H1 (cell line): ENCODE measurements at regions not wholly inside any gene's neighbourhood (a gene's known extent, or its start where the extent isn't known, plus 50 kb on each side); places are given as distances from the start of the nearest gene placed in this dataset.

ENCODE experiments used
- BCL11A ChIP-seq, 2 experiments: IDR thresholded peaks; one replicate each; pipeline ENCODE4 v1.6.1; 2011; ENCODE audit warnings: low read depth in 2 of 2, low read length in 2 of 2, mild to moderate bottlenecking in 2 of 2
- CEBPB ChIP-seq: IDR thresholded peaks from 2 replicates; pipeline ENCODE4 v1.6.1; 2012; ENCODE audit warnings: low read depth, low read length
- CREB1 ChIP-seq: IDR thresholded peaks from 2 replicates; pipeline ENCODE4 v1.6.1; 2012; ENCODE audit warnings: inconsistent platforms
- GABPA ChIP-seq: IDR thresholded peaks from 2 replicates; pipeline ENCODE4 v1.6.1; 2011; ENCODE audit warnings: mild to moderate bottlenecking, low read length, moderate library complexity, borderline replicate concordance; ENCODE audit not compliant: insufficient read depth
- KDM5A ChIP-seq: fragments of 200-600 bp; IDR thresholded peaks from 2 replicates; pipeline ENCODE4 v1.7.1; 2012; ENCODE audit warnings: mild to moderate bottlenecking, low read length, inconsistent platforms, mixed read lengths
- POLR2AphosphoS5 ChIP-seq: IDR thresholded peaks from 2 replicates; pipeline ENCODE4 v1.6.1; 2011; ENCODE audit warnings: low read depth, low read length
- SAP30 ChIP-seq: fragments of 300-600 bp; sonication (generic); IDR thresholded peaks from 2 replicates; pipeline ENCODE4 v1.7.1; 2012; ENCODE audit warnings: low read length, moderate library complexity, mild to moderate bottlenecking, inconsistent platforms; ENCODE audit not compliant: insufficient read depth, insufficient replicate concordance
- SIN3A ChIP-seq, 2 experiments: IDR thresholded peaks in 1 of 2; conservative IDR thresholded peaks in 1 of 2; 2 replicates each; pipeline ENCODE4 v1.6.1; 2011 to 2012; ENCODE audit warnings: low read length in 2 of 2, improper control_type of control experiment in 1 of 2, low read depth in 1 of 2, mild to moderate bottlenecking in 1 of 2
- TEAD4 ChIP-seq: IDR thresholded peaks from 2 replicates; pipeline ENCODE4 v1.6.1; 2012; ENCODE audit warnings: low read depth, low read length, inconsistent platforms, mixed read lengths
- TF ChIP-seq, protein P1 (sequence below): fragments of 300-600 bp; sonication (generic); IDR thresholded peaks from 2 replicates; pipeline ENCODE4 v1.7.1; 2012; ENCODE audit warnings: low read length, moderate library complexity, mild to moderate bottlenecking, inconsistent platforms; ENCODE audit not compliant: insufficient replicate concordance
- TF ChIP-seq, protein P2 (sequence below): IDR thresholded peaks from 2 replicates; pipeline ENCODE4 v1.6.1; 2012; ENCODE audit warnings: inconsistent platforms

- TF ChIP-seq, protein P1, sequence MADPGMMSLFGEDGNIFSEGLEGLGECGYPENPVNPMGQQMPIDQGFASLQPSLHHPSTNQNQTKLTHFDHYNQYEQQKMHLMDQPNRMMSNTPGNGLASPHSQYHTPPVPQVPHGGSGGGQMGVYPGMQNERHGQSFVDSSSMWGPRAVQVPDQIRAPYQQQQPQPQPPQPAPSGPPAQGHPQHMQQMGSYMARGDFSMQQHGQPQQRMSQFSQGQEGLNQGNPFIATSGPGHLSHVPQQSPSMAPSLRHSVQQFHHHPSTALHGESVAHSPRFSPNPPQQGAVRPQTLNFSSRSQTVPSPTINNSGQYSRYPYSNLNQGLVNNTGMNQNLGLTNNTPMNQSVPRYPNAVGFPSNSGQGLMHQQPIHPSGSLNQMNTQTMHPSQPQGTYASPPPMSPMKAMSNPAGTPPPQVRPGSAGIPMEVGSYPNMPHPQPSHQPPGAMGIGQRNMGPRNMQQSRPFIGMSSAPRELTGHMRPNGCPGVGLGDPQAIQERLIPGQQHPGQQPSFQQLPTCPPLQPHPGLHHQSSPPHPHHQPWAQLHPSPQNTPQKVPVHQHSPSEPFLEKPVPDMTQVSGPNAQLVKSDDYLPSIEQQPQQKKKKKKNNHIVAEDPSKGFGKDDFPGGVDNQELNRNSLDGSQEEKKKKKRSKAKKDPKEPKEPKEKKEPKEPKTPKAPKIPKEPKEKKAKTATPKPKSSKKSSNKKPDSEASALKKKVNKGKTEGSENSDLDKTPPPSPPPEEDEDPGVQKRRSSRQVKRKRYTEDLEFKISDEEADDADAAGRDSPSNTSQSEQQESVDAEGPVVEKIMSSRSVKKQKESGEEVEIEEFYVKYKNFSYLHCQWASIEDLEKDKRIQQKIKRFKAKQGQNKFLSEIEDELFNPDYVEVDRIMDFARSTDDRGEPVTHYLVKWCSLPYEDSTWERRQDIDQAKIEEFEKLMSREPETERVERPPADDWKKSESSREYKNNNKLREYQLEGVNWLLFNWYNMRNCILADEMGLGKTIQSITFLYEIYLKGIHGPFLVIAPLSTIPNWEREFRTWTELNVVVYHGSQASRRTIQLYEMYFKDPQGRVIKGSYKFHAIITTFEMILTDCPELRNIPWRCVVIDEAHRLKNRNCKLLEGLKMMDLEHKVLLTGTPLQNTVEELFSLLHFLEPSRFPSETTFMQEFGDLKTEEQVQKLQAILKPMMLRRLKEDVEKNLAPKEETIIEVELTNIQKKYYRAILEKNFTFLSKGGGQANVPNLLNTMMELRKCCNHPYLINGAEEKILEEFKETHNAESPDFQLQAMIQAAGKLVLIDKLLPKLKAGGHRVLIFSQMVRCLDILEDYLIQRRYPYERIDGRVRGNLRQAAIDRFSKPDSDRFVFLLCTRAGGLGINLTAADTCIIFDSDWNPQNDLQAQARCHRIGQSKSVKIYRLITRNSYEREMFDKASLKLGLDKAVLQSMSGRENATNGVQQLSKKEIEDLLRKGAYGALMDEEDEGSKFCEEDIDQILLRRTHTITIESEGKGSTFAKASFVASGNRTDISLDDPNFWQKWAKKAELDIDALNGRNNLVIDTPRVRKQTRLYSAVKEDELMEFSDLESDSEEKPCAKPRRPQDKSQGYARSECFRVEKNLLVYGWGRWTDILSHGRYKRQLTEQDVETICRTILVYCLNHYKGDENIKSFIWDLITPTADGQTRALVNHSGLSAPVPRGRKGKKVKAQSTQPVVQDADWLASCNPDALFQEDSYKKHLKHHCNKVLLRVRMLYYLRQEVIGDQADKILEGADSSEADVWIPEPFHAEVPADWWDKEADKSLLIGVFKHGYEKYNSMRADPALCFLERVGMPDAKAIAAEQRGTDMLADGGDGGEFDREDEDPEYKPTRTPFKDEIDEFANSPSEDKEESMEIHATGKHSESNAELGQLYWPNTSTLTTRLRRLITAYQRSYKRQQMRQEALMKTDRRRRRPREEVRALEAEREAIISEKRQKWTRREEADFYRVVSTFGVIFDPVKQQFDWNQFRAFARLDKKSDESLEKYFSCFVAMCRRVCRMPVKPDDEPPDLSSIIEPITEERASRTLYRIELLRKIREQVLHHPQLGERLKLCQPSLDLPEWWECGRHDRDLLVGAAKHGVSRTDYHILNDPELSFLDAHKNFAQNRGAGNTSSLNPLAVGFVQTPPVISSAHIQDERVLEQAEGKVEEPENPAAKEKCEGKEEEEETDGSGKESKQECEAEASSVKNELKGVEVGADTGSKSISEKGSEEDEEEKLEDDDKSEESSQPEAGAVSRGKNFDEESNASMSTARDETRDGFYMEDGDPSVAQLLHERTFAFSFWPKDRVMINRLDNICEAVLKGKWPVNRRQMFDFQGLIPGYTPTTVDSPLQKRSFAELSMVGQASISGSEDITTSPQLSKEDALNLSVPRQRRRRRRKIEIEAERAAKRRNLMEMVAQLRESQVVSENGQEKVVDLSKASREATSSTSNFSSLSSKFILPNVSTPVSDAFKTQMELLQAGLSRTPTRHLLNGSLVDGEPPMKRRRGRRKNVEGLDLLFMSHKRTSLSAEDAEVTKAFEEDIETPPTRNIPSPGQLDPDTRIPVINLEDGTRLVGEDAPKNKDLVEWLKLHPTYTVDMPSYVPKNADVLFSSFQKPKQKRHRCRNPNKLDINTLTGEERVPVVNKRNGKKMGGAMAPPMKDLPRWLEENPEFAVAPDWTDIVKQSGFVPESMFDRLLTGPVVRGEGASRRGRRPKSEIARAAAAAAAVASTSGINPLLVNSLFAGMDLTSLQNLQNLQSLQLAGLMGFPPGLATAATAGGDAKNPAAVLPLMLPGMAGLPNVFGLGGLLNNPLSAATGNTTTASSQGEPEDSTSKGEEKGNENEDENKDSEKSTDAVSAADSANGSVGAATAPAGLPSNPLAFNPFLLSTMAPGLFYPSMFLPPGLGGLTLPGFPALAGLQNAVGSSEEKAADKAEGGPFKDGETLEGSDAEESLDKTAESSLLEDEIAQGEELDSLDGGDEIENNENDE, result no peak
- TF ChIP-seq CREB1, result no peak
- TF ChIP-seq, protein P2, sequence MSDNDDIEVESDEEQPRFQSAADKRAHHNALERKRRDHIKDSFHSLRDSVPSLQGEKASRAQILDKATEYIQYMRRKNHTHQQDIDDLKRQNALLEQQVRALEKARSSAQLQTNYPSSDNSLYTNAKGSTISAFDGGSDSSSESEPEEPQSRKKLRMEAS, result no peak
- TF ChIP-seq GABPA, result no peak
- no peak for TF ChIP-seq POLR2AphosphoS5
- no peak for TF ChIP-seq CEBPB
- no peak for TF ChIP-seq BCL11A (IDR thresholded peaks at IDR 0.05; ENCODE audit: low read depth in 2 of 2, low read length in 2 of 2)
- no peak for TF ChIP-seq SIN3A (conservative IDR thresholded peaks at IDR 0.05 in 1 of 2, IDR thresholded peaks at IDR 0.05 in 1 of 2; ENCODE audit: low read depth in 1 of 2, low read length in 2 of 2)
- no peak for TF ChIP-seq SAP30
- TF ChIP-seq KDM5A, result no peak
- no peak for TF ChIP-seq TEAD4
These were observed 118.9 kb upstream of the ADRA1B start (continued) for GRCh38 chr5:159797261-159797970.
